K562 (cell line): ENCODE measurements at regions not wholly inside any gene's neighbourhood (a gene's known extent, or its start where the extent isn't known, plus 50 kb on each side); places are given as distances from the start of the nearest gene placed in this dataset.

Experiments
- ATAC-seq: fragments of 200-7000 bp; cut with Tn5 transposase; 3 replicates; pipeline ENCODE4 v1.9.1; 2020; ENCODE audit warnings: moderate library complexity
- BruUV-seq: library from RNA; stranded (reverse); fragments of 400-500 nt; replicated peaks from 2 replicates; lab custom pipeline; 2021; lab: Mats Ljungman, UMichigan
- CTCF ChIA-PET: fragments of 300-600 bp; formaldehyde crosslinking; extraction: SDS; loops from one replicate; lab custom pipeline; 2021; ENCODE audit warnings: low intra/inter-chr PET ratio; lab: Yijun Ruan, JAX
- POLR2A ChIA-PET: fragments of 300-600, 350-650 bp; sonication (Branson Sonifier 250); formaldehyde crosslinking; extraction: SDS; loops from one replicate; lab custom pipeline; 2021; ENCODE audit warnings: antibody characterized with exemption, inconsistent platforms; lab: Yijun Ruan, JAX
- DNase-seq, 4 experiments: peaks; one replicate each; pipeline versions ENCODE4 v3.0.0 to v3.0.0-alpha.2; 2011 to 2018; ENCODE audit warnings: low spot score in 3 of 4, mixed read lengths in 3 of 4; ENCODE audit errors: extremely low read depth in 1 of 4
- FAIRE-seq: peaks from 2 replicates; lab custom pipeline; 2011; peaks lifted over from hg19 to GRCh38; lab: Jason Lieb, UNC
- H2AFZ ChIP-seq: 2 replicates; pipeline ENCODE4 v1.6.0; 2011; ENCODE audit warnings: low read depth, low read length, control low read depth, inconsistent platforms
- H3K27ac ChIP-seq: fragments of 200-600 bp; 3 replicates; pipeline ENCODE4 v1.8.0; 2011; ENCODE audit warnings: low read depth, mild to moderate bottlenecking, control low read depth, inconsistent platforms, low read length, moderate library complexity, mixed read lengths; ENCODE audit errors: extremely low read depth
- H3K27me3 ChIP-seq, 2 experiments: fragments of 300-600 bp in 1 of 2; 2 replicates in 1 of 2; 3 replicates in 1 of 2; pipeline versions ENCODE4 v1.6.0 to v1.8.0; 2011; ENCODE audit warnings: inconsistent platforms in 2 of 2, low read length in 2 of 2, mild to moderate bottlenecking in 1 of 2, mixed read lengths in 1 of 2, moderate library complexity in 1 of 2; ENCODE audit not compliant: control insufficient read depth in 2 of 2, insufficient read depth in 2 of 2
- H3K36me3 ChIP-seq: fragments of 300-600 bp; 3 replicates; pipeline ENCODE4 v1.8.0; 2011; ENCODE audit warnings: mild to moderate bottlenecking, low read length, inconsistent platforms; ENCODE audit not compliant: control insufficient read depth, insufficient read depth
- H3K4me1 ChIP-seq, 2 experiments: fragments of 200-600 bp in 1 of 2; replicated peaks in 1 of 2; 2 replicates in 1 of 2; 3 replicates in 1 of 2; pipeline versions ENCODE4 v1.5.1 to v1.8.0; 2011; ENCODE audit warnings: inconsistent platforms in 2 of 2, low read length in 2 of 2, mild to moderate bottlenecking in 1 of 2, mixed read lengths in 1 of 2, moderate library complexity in 1 of 2; ENCODE audit not compliant: control insufficient read depth in 2 of 2, insufficient read depth in 2 of 2
- H3K4me2 ChIP-seq: 2 replicates; pipeline ENCODE4 v1.6.1; 2011; ENCODE audit warnings: low read length, control low read depth, inconsistent platforms, mixed read lengths; ENCODE audit not compliant: insufficient read depth
- H3K4me3 ChIP-seq: fragments of 200-600 bp; sonication (generic), shearing (Covaris generic); 2 replicates; pipeline ENCODE4 v1.5.1; 2016; ENCODE audit warnings: control low read depth, inconsistent platforms
- H3K79me2 ChIP-seq: fragments of 200-600 bp; 3 replicates; pipeline ENCODE4 v1.8.0; 2011; ENCODE audit warnings: low read length, inconsistent platforms; ENCODE audit not compliant: control insufficient read depth, insufficient read depth
- H3K9ac ChIP-seq, 2 experiments: 2 replicates each; pipeline versions ENCODE4 v1.6.0 to v1.6.1; 2011; ENCODE audit warnings: low read depth in 2 of 2, low read length in 2 of 2, control low read depth in 1 of 2, inconsistent platforms in 1 of 2, mild to moderate bottlenecking in 1 of 2, mixed read lengths in 1 of 2; ENCODE audit not compliant: insufficient read depth in 1 of 2
- H3K9me1 ChIP-seq: one replicate; pipeline ENCODE4 v1.6.0; 2011; ENCODE audit warnings: inconsistent platforms, mild to moderate bottlenecking, low read length, moderate library complexity; ENCODE audit not compliant: control insufficient read depth, insufficient read depth
- H3K9me3 ChIP-seq: replicated peaks from 2 replicates; pipeline ENCODE4 v1.5.1; 2011; ENCODE audit warnings: low read depth, low read length, inconsistent platforms; ENCODE audit not compliant: control insufficient read depth, insufficient read depth
- H4K20me1 ChIP-seq: replicated peaks from 2 replicates; pipeline ENCODE4 v1.6.1; 2011; ENCODE audit warnings: low read length, inconsistent platforms, mixed read lengths; ENCODE audit not compliant: control insufficient read depth, insufficient read depth
- BCL6 ChIP-seq: fragments of 250-450 bp; sonication (Bioruptor Pico); IDR thresholded peaks from 2 replicates; pipeline ENCODE4 v1.4.0; 2020
- GABPA ChIP-seq: fragments of 200-800 bp; sonication (Bioruptor generic); conservative IDR thresholded peaks from 2 replicates; pipeline ENCODE4 v1.6.1; 2016; ENCODE audit warnings: low read depth, missing genetic modification characterization, missing compliant biosample characterization
- HCFC1 ChIP-seq: IDR thresholded peaks from 2 replicates; pipeline ENCODE4 v1.6.1; 2012; ENCODE audit warnings: low read depth, low read length, improper control_type of control experiment
- HOXB6 ChIP-seq: fragments of 250-450 bp; sonication (Bioruptor Pico); IDR thresholded peaks from 2 replicates; pipeline ENCODE4 v1.5.1; 2022; ENCODE audit warnings: mild to moderate bottlenecking, borderline replicate concordance
- KLF13 ChIP-seq: fragments of 450-650 bp; IDR thresholded peaks from 2 replicates; pipeline ENCODE4 v1.6.1; 2016; ENCODE audit warnings: missing genetic modification characterization, low read depth, mild to moderate bottlenecking, missing compliant biosample characterization, moderate library complexity, borderline replicate concordance
- MEF2D ChIP-seq: conservative IDR thresholded peaks from 2 replicates; pipeline ENCODE4 v1.6.1; 2016; ENCODE audit warnings: low read depth, missing genetic modification characterization, missing compliant biosample characterization
- MLX ChIP-seq, 2 experiments: fragments of 450-650 bp in 1 of 2; sonication (generic) in 1 of 2; formaldehyde crosslinking; conservative IDR thresholded peaks; 2 replicates each; pipeline versions ENCODE4 v1.4.0 to v1.8.1; 2020 to 2022; ENCODE audit warnings: mild to moderate bottlenecking in 1 of 2, missing genetic modification reagents in 1 of 2
- PRMT5 ChIP-seq: sonication (generic); formaldehyde crosslinking; IDR thresholded peaks from 2 replicates; pipeline ENCODE4 v1.5.0; 2020; ENCODE audit warnings: missing genetic modification reagents
- RBM17 ChIP-seq: fragments of 200-400 bp; formaldehyde crosslinking; IDR thresholded peaks from 2 replicates; pipeline ENCODE4 v1.6.1; 2017; ENCODE audit warnings: low read depth, mild to moderate bottlenecking, low read length, borderline replicate concordance
- TFAP4 ChIP-seq: sonication (generic); formaldehyde crosslinking; IDR thresholded peaks from 2 replicates; pipeline ENCODE4 v1.8.0; 2022; ENCODE audit warnings: missing genetic modification reagents, mild to moderate bottlenecking, moderate library complexity, borderline replicate concordance
- ZFP30 ChIP-seq: fragments of 250-450 bp; sonication (Bioruptor Pico); IDR thresholded peaks from 2 replicates; pipeline ENCODE4 v1.8.0; 2022; ENCODE audit warnings: moderate library complexity, mild to moderate bottlenecking, inconsistent platforms, borderline replicate concordance
- ZFX ChIP-seq: sonication (generic); formaldehyde crosslinking; IDR thresholded peaks from 2 replicates; pipeline ENCODE4 v1.8.0; 2022; ENCODE audit warnings: mild to moderate bottlenecking, missing genetic modification reagents, moderate library complexity
- ZNF778 ChIP-seq: fragments of 450-650 bp; formaldehyde crosslinking; IDR thresholded peaks from 2 replicates; pipeline ENCODE4 v1.4.0; 2020; ENCODE audit warnings: mild to moderate bottlenecking, moderate library complexity
- WGBS: fragments of 100-300 bp; shearing (Covaris generic); methylation state at CpG from one replicate; pipeline ENCODE4 v1.1.6; 2016; ENCODE audit warnings: low coverage, mixed read lengths; ENCODE audit not compliant: insufficient coverage; ENCODE audit errors: missing lambda C conversion rate; 5-methylcytosine and 5-hydroxymethylcytosine counted together
- in situ Hi-C: fragments of 300-500 bp; cut with MboI; formaldehyde crosslinking; loops from 4 replicates; pipeline ENCODE4 v1.15.0; 2018; ENCODE audit warnings: inconsistent platforms, mixed read lengths
- intact Hi-C: fragments of 100-400 bp; cut with micrococcal nuclease; formaldehyde crosslinking; loops from 2 replicates; pipeline ENCODE4 v1.14.2; 2022
- TF ChIP-seq, protein P1 (sequence below): sonication (generic); formaldehyde crosslinking; IDR thresholded peaks from 2 replicates; pipeline ENCODE4 v1.9.0; 2022; ENCODE audit warnings: mild to moderate bottlenecking, missing genetic modification reagents
- TF ChIP-seq, protein P2 (sequence below), 3 experiments: fragments of 200-800 bp in 1 of 3; fragments of 250-450 bp in 1 of 3; fragments of 450-650 bp in 1 of 3; sonication (Bioruptor Pico) in 1 of 3; sonication (Bioruptor generic) in 1 of 3; formaldehyde crosslinking in 1 of 3; IDR thresholded peaks; 2 replicates each; pipeline versions ENCODE4 v1.6.1 to v1.8.0; 2016 to 2022; ENCODE audit warnings: mild to moderate bottlenecking in 2 of 3, missing genetic modification characterization in 2 of 3, missing compliant biosample characterization in 1 of 3, moderate library complexity in 1 of 3

DNA sequence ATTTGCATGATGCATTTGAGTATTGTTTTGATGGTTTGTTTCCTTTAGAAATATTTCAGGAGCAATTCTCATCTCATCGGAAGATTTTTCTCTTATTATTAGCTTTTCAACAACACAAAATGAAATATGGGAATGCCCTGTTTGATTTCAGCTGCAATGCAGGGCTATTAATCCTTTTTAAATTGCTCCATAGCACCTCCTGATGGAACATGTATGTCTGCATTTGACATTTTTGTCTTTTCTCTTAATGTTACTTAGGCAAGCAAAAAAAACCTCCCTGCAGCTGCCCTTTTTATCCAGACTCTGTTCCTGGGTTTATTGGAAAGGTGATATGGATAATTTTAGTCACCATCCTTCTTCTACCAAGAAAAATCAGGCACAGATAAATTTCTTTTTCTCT lies 895.8 kb downstream of the RPS29 start:
- H3K9ac ChIP-seq, result no peak overlapping the region
- no peak overlapping the region for H3K4me3 ChIP-seq
- no peaks in the 10 kb centered on the region for H3K27me3 ChIP-seq
- H3K4me1 ChIP-seq, result no peaks in the 10 kb centered on the region
- ChIA-PET CTCF (no interaction called here), POLR2A (no interaction called here)
- no peaks in the 10 kb centered on the region for H3K9me1 ChIP-seq
- BruUV-seq, result no TSS peak
- ATAC-seq, result no peak
- H3K4me2 ChIP-seq, result no peak overlapping the region
- WGBS, result 0% methylated on average over 1 of the region's 1 CpG
- no peaks in the 10 kb centered on the region for H3K36me3 ChIP-seq
- no peaks in the 10 kb centered on the region for H3K9me3 ChIP-seq
- TF ChIP-seq HCFC1 (no peak), KLF13 (tag) (no peak), BCL6 (CRISPR knock-in tag) (no peak), MEF2D (tag) (no peak), TFAP4 (no peak), ZNF778 (no peak), ZFP30 (no peak), RBM17 (no peak), ZFX (CRISPR knock-in tag) (no peak), GABPA (tag) (no peak), MLX (CRISPR knock-in tag; conservative IDR thresholded peaks at IDR 0.05) (no peak), HOXB6 (no peak), PRMT5 (CRISPR knock-in tag) (no peak)
- TF ChIP-seq, protein P1, sequence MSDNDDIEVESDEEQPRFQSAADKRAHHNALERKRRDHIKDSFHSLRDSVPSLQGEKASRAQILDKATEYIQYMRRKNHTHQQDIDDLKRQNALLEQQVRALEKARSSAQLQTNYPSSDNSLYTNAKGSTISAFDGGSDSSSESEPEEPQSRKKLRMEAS (CRISPR knock-in tag), result no peak
- TF ChIP-seq, protein P2, sequence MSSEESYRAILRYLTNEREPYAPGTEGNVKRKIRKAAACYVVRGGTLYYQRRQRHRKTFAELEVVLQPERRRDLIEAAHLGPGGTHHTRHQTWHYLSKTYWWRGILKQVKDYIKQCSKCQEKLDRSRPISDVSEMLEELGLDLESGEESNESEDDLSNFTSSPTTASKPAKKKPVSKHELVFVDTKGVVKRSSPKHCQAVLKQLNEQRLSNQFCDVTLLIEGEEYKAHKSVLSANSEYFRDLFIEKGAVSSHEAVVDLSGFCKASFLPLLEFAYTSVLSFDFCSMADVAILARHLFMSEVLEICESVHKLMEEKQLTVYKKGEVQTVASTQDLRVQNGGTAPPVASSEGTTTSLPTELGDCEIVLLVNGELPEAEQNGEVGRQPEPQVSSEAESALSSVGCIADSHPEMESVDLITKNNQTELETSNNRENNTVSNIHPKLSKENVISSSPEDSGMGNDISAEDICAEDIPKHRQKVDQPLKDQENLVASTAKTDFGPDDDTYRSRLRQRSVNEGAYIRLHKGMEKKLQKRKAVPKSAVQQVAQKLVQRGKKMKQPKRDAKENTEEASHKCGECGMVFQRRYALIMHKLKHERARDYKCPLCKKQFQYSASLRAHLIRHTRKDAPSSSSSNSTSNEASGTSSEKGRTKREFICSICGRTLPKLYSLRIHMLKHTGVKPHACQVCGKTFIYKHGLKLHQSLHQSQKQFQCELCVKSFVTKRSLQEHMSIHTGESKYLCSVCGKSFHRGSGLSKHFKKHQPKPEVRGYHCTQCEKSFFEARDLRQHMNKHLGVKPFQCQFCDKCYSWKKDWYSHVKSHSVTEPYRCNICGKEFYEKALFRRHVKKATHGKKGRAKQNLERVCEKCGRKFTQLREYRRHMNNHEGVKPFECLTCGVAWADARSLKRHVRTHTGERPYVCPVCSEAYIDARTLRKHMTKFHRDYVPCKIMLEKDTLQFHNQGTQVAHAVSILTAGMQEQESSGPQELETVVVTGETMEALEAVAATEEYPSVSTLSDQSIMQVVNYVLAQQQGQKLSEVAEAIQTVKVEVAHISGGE (CRISPR knock-in tag; IDR thresholded peaks at IDR 0.05), result no peak
- H2AFZ ChIP-seq, result no peak overlapping the region
- no peaks in the 10 kb centered on the region for H3K79me2 ChIP-seq
- no peak for FAIRE-seq
- no peak overlapping the region for H3K27ac ChIP-seq
- in situ Hi-C loops (no loop called here), intact Hi-C loops (no loop called here)
- no peaks in the 10 kb centered on the region for H4K20me1 ChIP-seq
- DNase-seq, result no peak
